ENCODE measurements at regions not wholly inside any gene's neighbourhood (a gene's known extent, or its start where the extent isn't known, plus 50 kb on each side); places are given as distances from the start of the nearest gene placed in this dataset.

DNA sequence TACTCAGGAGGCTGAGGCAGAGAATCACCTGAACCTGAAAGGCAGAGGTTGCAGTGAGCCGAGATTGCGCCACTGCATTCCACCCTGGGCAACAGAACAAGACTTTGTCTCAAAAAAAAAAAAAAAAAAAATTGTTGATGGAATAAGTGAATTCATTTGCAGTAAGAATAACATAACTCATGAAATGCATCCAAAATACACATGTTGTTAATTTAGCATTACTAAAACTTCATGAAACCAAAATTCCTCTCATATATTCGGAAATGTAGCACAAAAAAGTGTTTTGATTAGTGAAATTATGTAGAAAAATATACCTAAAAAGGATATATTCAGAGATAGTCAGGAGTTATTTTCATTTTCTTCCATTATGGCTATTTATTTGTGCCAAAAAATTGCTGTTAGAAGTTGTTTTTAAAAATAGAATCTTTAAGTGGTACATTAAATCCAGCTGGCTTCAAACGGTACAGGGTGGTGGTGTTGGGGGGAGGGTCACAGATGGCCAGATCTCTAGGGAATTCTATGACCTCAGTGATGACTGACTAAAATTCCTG lies 78.2 kb upstream of the UGP2 start:
- Histone ChIP-seq H3K4me1 (ENCODE audit: control insufficient read depth in 1 of 2, insufficient read depth in 2 of 2, low read length in 2 of 2) (no peaks in the 10 kb centered on the region), H3K9me3 (ENCODE audit: control insufficient read depth in 1 of 2, low read length in 2 of 2) (peaks cover 0 to 5% of the 10 kb centered on the region in 2 donors), H3K36me3 (ENCODE audit: control insufficient read depth in 1 of 2, insufficient read depth in 2 of 2, low read length in 2 of 2) (no peaks in the 10 kb centered on the region), H3K27ac (ENCODE audit: low read length) (no peak overlapping the region), H3K27me3 (ENCODE audit: low read depth, low read length) (no peaks in the 10 kb centered on the region), H3K4me3 (ENCODE audit: low read depth in 1 of 2, low read length in 2 of 2) (no peak overlapping the region)

DNA sequence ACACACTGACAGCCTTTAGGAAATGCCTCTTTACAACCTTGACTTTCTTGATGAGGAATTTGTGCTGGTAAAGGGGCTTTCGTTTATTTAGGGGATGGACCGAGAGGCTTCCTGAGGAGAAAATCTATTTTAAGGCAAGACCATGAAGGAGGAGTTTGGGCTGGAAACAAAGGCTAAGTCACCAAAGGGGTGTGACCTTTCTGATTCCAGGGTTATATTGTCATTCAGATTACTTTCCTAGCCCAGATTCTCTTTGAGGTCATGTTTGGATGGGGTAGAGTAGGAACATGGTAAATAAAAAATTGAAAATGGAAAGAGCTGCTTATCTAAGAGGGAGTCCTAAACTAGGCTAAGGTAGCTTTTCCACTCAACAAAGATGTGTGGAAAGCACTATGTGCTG lies 77.1 kb upstream of the UGP2 start:
- Histone ChIP-seq H3K36me3 (ENCODE audit: control insufficient read depth in 1 of 2, insufficient read depth in 2 of 2, low read length in 2 of 2) (no peaks in the 10 kb centered on the region), H3K9me3 (ENCODE audit: control insufficient read depth in 1 of 2, low read length in 2 of 2) (peaks cover 0 to 5% of the 10 kb centered on the region in 2 donors), H3K4me1 (ENCODE audit: control insufficient read depth in 1 of 2, insufficient read depth in 2 of 2, low read length in 2 of 2) (no peaks in the 10 kb centered on the region), H3K27me3 (ENCODE audit: low read depth, low read length) (no peaks in the 10 kb centered on the region), H3K27ac (ENCODE audit: low read length) (no peak overlapping the region), H3K4me3 (ENCODE audit: low read depth in 1 of 2, low read length in 2 of 2) (no peak overlapping the region)

DNA sequence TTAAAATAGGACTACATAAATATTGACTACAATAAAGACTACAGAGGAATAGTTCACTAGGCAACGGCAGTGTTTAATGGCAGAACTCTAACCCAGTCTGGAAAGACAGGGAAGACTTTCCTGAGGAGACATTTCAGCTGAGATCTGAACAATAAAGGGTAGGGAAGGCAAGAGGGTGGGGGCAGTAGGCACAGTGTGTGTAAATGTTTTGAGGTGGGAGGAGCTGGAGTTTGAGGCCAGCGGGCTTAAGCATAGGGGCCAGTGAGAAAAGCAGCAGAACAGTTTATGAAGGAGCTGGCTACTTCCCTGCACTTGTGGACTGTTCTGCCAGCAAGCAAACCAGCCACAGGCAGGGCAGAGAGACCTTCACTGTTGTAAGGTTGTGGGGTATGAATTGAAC lies 76.6 kb upstream of the UGP2 start:
- H3K36me3 ChIP-seq (ENCODE audit: control insufficient read depth in 1 of 2, insufficient read depth in 2 of 2, low read length in 2 of 2), result no peaks in the 10 kb centered on the region
- no peaks in the 10 kb centered on the region for H3K27me3 ChIP-seq (ENCODE audit: low read depth, low read length)
- peaks cover 0 to 5% of the 10 kb centered on the region in 2 donors for H3K9me3 ChIP-seq (ENCODE audit: control insufficient read depth in 1 of 2, low read length in 2 of 2)
- H3K4me3 ChIP-seq (ENCODE audit: low read depth in 1 of 2, low read length in 2 of 2), result no peak overlapping the region
- no peak overlapping the region for H3K27ac ChIP-seq (ENCODE audit: low read length)
- no peaks in the 10 kb centered on the region for H3K4me1 ChIP-seq (ENCODE audit: control insufficient read depth in 1 of 2, insufficient read depth in 2 of 2, low read length in 2 of 2)

DNA sequence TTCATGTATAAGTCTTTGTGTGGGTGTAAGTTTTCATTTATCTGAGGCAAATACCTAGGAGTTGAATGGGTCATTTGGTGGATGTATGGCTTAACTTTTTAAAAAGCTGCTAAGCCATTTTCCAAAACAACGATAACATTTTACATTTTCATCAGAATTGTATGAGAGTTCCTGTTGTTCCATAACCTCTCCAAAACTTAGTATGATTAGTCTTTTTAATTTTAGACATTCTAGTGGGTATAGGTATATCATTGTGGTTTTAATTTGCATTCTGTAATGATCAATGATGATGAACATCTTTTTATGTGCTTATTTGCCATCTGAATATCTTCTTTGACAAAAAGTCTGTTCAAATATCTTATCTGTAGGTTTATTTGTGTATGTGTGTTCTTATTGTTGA lies 74.4 kb upstream of the UGP2 start:
- Histone ChIP-seq H3K9me3 (ENCODE audit: control insufficient read depth in 1 of 2, low read length in 2 of 2) (peaks cover 0 to 5% of the 10 kb centered on the region in 2 donors), H3K27me3 (ENCODE audit: low read depth, low read length) (no peaks in the 10 kb centered on the region), H3K4me3 (ENCODE audit: low read depth in 1 of 2, low read length in 2 of 2) (no peak overlapping the region), H3K4me1 (ENCODE audit: control insufficient read depth in 1 of 2, insufficient read depth in 2 of 2, low read length in 2 of 2) (no peaks in the 10 kb centered on the region), H3K36me3 (ENCODE audit: control insufficient read depth in 1 of 2, insufficient read depth in 2 of 2, low read length in 2 of 2) (no peaks in the 10 kb centered on the region), H3K27ac (ENCODE audit: low read length) (no peak overlapping the region)

DNA sequence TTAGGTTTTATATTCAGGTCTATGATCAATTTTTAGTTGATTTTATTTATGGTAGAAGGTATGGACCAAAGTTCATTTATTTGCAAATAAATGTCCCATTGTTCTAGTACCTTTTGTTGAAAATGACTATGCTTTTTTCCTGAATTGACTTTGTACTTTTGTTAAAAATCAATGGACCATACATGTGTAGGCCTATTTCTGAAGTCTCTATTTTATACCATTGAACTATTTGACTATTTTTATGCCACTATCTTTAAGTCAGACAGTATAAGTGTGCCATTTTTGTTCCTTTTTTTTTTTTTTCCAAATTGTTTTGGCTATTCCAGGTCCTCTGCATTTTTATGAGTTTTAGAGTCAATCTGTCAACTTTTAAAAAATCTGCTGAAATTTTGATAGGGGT lies 73.6 kb upstream of the UGP2 start:
- H3K27me3 ChIP-seq (ENCODE audit: low read depth, low read length), result no peaks in the 10 kb centered on the region
- no peak overlapping the region for H3K27ac ChIP-seq (ENCODE audit: low read length)
- H3K36me3 ChIP-seq (ENCODE audit: control insufficient read depth in 1 of 2, insufficient read depth in 2 of 2, low read length in 2 of 2), result no peaks in the 10 kb centered on the region
- no peak overlapping the region for H3K4me3 ChIP-seq (ENCODE audit: low read depth in 1 of 2, low read length in 2 of 2)
- peaks cover 0 to 5% of the 10 kb centered on the region in 2 donors for H3K9me3 ChIP-seq (ENCODE audit: control insufficient read depth in 1 of 2, low read length in 2 of 2)
- H3K4me1 ChIP-seq (ENCODE audit: control insufficient read depth in 1 of 2, insufficient read depth in 2 of 2, low read length in 2 of 2), result no peaks in the 10 kb centered on the region

DNA sequence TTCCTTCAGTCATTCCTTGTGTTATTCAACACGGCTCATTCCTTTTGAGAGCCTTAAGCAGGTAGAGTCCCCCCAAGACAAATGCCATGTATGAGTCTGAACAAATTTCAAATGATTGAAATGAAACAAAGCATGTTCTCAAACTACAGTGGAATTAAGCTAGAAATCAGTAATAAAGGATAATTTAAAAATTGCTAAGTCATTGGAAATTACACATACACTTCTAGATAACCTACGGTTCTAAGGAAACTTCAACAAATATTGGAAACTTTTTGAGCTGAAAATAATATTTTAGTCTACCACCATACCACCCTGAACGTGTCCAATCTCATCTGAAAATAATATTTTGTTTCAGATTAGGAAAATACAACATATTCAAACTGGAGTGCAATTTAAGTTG lies 71.8 kb upstream of the UGP2 start:
- Histone ChIP-seq H3K9me3 (ENCODE audit: control insufficient read depth in 1 of 2, low read length in 2 of 2) (peaks cover 0 to 5% of the 10 kb centered on the region in 2 donors), H3K4me1 (ENCODE audit: control insufficient read depth in 1 of 2, insufficient read depth in 2 of 2, low read length in 2 of 2) (no peaks in the 10 kb centered on the region), H3K36me3 (ENCODE audit: control insufficient read depth in 1 of 2, insufficient read depth in 2 of 2, low read length in 2 of 2) (no peaks in the 10 kb centered on the region), H3K27me3 (ENCODE audit: low read depth, low read length) (no peaks in the 10 kb centered on the region), H3K4me3 (ENCODE audit: low read depth in 1 of 2, low read length in 2 of 2) (no peak overlapping the region), H3K27ac (ENCODE audit: low read length) (no peak overlapping the region)

DNA sequence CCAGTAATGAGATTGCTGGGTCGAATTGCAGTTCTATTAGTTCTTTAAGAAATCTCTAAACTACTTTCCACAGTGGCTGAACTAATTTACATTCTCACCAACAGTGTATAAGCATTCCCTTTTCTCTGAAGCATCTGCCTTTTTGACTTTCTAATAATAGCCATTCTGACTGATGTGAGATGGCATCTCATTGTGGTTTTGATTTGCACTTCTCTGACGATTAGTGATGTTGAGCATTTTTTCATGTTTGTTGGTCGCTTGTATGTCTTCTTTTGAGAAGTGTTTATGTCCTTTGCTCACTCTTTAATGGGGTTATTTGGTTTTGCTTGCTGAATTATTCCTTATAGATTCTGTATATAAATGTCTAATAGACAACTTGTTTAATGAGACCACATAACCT lies 69.6 kb upstream of the UGP2 start:
- H3K36me3 ChIP-seq (ENCODE audit: control insufficient read depth in 1 of 2, insufficient read depth in 2 of 2, low read length in 2 of 2), result no peaks in the 10 kb centered on the region
- no peaks in the 10 kb centered on the region for H3K27me3 ChIP-seq (ENCODE audit: low read depth, low read length)
- no peak overlapping the region for H3K4me3 ChIP-seq (ENCODE audit: low read depth in 1 of 2, low read length in 2 of 2)

DNA sequence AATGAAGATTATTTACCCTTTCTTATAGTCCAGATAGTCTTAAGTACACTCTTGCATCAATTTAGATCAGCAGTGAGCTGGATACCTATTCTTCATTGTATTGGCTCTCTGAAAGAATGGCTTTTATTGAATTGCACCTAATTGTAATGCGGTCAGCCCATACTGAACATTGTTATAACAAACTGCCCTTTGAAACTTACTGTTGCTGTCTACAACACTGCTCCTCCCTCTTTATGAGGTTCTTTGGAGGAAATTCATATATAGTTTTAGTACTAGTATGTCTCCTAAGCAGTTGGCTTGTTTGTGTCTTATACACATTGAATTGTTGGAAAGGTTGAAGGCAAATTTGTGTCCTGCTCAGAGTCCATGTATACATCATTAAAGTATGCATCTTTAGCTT lies 66.5 kb upstream of the UGP2 start:
- Histone ChIP-seq H3K27ac (ENCODE audit: low read length) (no peak overlapping the region), H3K27me3 (ENCODE audit: low read depth, low read length) (no peaks in the 10 kb centered on the region), H3K4me1 (ENCODE audit: control insufficient read depth in 1 of 2, insufficient read depth in 2 of 2, low read length in 2 of 2) (no peaks in the 10 kb centered on the region), H3K36me3 (ENCODE audit: control insufficient read depth in 1 of 2, insufficient read depth in 2 of 2, low read length in 2 of 2) (no peaks in the 10 kb centered on the region), H3K4me3 (ENCODE audit: low read depth in 1 of 2, low read length in 2 of 2) (no peak overlapping the region), H3K9me3 (ENCODE audit: control insufficient read depth in 1 of 2, low read length in 2 of 2) (no peaks in the 10 kb centered on the region)

More for the DNA sequence above, 69.6 kb upstream of the UGP2 start:
- no peak overlapping the region for H3K27ac ChIP-seq (ENCODE audit: low read length)
- H3K4me1 ChIP-seq (ENCODE audit: control insufficient read depth in 1 of 2, insufficient read depth in 2 of 2, low read length in 2 of 2), result no peaks in the 10 kb centered on the region
- H3K9me3 ChIP-seq (ENCODE audit: control insufficient read depth in 1 of 2, low read length in 2 of 2), result peaks cover 0 to 5% of the 10 kb centered on the region in 2 donors

DNA sequence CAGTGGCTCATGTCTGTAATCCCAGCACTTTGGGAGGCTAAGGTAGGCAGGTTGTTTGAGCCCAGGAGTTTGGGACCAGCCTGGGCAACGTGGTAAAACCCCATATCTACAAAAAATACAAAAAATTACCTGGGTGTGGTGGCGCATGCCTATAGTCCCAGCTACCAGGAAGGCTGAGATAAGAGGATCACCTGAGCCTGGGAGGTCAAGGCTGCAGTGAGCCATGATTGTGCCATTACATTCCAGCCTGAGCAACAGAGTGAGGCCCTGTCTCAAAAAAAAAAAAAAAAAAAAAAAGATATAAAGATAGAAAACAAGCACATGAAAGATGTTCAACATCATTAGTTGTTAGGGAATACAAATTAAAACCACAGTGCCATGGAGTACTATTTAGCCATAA lies 65.3 kb upstream of the UGP2 start:
- Histone ChIP-seq H3K4me3 (ENCODE audit: low read depth in 1 of 2, low read length in 2 of 2) (no peak overlapping the region), H3K4me1 (ENCODE audit: control insufficient read depth in 1 of 2, insufficient read depth in 2 of 2, low read length in 2 of 2) (no peaks in the 10 kb centered on the region), H3K36me3 (ENCODE audit: control insufficient read depth in 1 of 2, insufficient read depth in 2 of 2, low read length in 2 of 2) (no peaks in the 10 kb centered on the region), H3K27ac (ENCODE audit: low read length) (no peak overlapping the region), H3K9me3 (ENCODE audit: control insufficient read depth in 1 of 2, low read length in 2 of 2) (no peaks in the 10 kb centered on the region), H3K27me3 (ENCODE audit: low read depth, low read length) (no peaks in the 10 kb centered on the region)

DNA sequence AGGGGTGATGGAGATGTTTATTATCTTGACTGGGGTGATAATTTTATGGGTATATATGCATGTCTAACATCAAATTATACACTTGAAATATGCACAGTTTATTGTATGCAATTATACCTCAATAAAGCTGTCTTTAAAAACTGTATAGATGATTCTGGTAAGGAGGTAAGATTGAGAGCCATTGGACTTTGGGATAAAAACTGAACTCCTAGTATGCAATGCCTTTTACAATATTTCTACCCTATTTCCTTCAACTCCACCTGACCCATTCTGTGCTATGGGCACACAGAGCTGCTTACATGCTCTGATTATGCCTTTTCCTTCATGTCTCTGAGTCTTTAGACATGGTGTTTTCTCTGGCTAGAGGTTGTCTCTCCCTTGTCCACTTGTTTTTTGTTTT lies 63.9 kb upstream of the UGP2 start:
- Histone ChIP-seq H3K36me3 (ENCODE audit: control insufficient read depth in 1 of 2, insufficient read depth in 2 of 2, low read length in 2 of 2) (no peaks in the 10 kb centered on the region), H3K4me3 (ENCODE audit: low read depth in 1 of 2, low read length in 2 of 2) (no peak overlapping the region), H3K27ac (ENCODE audit: low read length) (no peak overlapping the region), H3K9me3 (ENCODE audit: control insufficient read depth in 1 of 2, low read length in 2 of 2) (no peaks in the 10 kb centered on the region), H3K4me1 (ENCODE audit: control insufficient read depth in 1 of 2, insufficient read depth in 2 of 2, low read length in 2 of 2) (no peaks in the 10 kb centered on the region), H3K27me3 (ENCODE audit: low read depth, low read length) (no peaks in the 10 kb centered on the region)

DNA sequence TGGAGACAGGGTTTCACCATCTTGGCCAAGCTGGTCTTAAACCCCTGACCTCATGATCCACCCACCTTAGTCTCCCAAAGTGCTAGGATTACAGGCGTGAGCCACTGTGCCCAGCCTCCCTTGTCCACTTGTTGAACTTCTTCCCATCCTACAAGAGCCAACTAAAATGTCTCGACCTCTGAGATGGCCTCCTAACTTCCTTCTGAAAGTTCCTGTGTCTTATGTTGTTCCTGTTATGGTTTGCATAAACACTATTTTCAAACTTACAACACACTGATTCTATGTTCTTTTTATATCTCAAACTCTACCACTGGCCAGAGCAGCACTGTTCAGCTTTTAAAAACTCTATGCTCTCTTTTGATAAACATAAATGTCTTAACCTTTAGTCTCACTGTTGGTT lies 63.3 kb upstream of the UGP2 start:
- H3K27me3 ChIP-seq (ENCODE audit: low read depth, low read length), result no peaks in the 10 kb centered on the region
- no peaks in the 10 kb centered on the region for H3K36me3 ChIP-seq (ENCODE audit: control insufficient read depth in 1 of 2, insufficient read depth in 2 of 2, low read length in 2 of 2)
- no peaks in the 10 kb centered on the region for H3K4me1 ChIP-seq (ENCODE audit: control insufficient read depth in 1 of 2, insufficient read depth in 2 of 2, low read length in 2 of 2)
- H3K9me3 ChIP-seq (ENCODE audit: control insufficient read depth in 1 of 2, low read length in 2 of 2), result no peaks in the 10 kb centered on the region
- no peak overlapping the region for H3K27ac ChIP-seq (ENCODE audit: low read length)
- H3K4me3 ChIP-seq (ENCODE audit: low read depth in 1 of 2, low read length in 2 of 2), result no peak overlapping the region

DNA sequence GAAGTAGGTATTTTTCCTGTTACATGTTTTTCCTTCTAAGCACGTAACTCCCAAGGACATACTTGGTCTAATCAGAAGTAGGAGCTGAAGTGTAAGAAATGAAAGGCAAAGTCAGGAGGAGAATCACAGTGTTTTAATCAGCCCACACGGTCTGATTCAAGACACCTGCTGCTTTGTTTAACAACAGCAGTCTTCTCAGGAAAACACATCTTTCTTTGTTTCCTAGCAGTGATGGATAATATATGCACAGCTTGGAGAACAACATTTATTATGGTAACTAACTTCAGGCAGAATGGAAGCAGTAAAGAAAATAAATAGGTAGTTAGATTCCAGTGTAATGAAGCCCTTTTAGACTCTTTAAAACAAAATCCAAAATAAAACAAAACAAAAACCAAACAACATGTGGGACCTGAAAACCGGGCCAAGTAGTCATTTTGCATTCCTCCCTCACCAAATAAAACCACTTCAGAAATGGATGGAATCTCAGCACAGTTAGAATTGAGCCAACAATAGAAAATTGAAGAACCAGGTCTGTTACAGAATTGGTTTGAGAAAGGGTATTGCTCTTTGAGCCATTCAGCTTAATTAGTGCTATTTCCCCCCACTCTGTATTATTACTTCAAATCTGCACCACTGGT lies 61.1 kb upstream of the UGP2 start:
- Histone ChIP-seq H3K27ac (ENCODE audit: low read length) (no peak overlapping the region), H3K4me3 (ENCODE audit: low read depth in 1 of 2, low read length in 2 of 2) (no peak overlapping the region), H3K36me3 (ENCODE audit: control insufficient read depth in 1 of 2, insufficient read depth in 2 of 2, low read length in 2 of 2) (no peaks in the 10 kb centered on the region), H3K27me3 (ENCODE audit: low read depth, low read length) (no peaks in the 10 kb centered on the region), H3K4me1 (ENCODE audit: control insufficient read depth in 1 of 2, insufficient read depth in 2 of 2, low read length in 2 of 2) (no peaks in the 10 kb centered on the region), H3K9me3 (ENCODE audit: control insufficient read depth in 1 of 2, low read length in 2 of 2) (no peaks in the 10 kb centered on the region)
